ENCODE measurements at regions not wholly inside any gene's neighbourhood (a gene's known extent, or its start where the extent isn't known, plus 50 kb on each side); places are given as distances from the start of the nearest gene placed in this dataset.

DNA sequence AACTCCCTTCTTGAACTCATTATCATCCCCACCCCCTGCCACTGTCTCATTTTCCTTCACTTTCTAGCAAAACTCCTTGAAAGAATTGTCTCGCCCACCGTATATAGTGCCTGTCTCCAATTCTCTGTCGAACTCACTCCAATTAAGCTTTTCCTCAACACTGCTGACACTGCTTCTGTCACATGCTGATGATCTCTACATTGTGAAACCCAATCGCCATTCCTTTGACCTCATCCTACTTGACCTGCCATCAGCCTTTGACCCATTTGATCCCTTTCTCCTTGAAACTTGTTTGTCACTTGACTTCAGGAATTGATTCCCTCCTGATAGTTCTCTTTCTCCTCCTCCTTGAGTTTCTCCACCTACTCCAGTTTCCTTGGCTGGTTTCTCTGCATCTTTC, 54.8 kb downstream of the CCDC71L start:
- H3K36me3 Mint-ChIP-seq (ENCODE audit: low read depth) = no peaks in the 10 kb centered on the region
- intact Hi-C loops (cut with DNase I, micrococcal nuclease) = no loop called here
- no peak overlapping the region for H3K4me3 Mint-ChIP-seq
- ChIA-PET POLR2A (no interaction called here), CTCF (interaction anchor here (0.6 to 0.9 kb wide), 2 partner anchors 9 to 23 kb away, joined by 3 read pairs; no protein-coding TSS in a partner anchor)
- no peaks in the 10 kb centered on the region for H3K9me3 Mint-ChIP-seq (ENCODE audit: low read depth)
- no peak overlapping the region for H3K27ac Mint-ChIP-seq
- DNase-seq (no peak), ATAC-seq (no peak)
- no peaks in the 10 kb centered on the region for H3K27me3 Mint-ChIP-seq
- peaks cover 6% of the 10 kb centered on the region for H3K4me1 Mint-ChIP-seq

DNA sequence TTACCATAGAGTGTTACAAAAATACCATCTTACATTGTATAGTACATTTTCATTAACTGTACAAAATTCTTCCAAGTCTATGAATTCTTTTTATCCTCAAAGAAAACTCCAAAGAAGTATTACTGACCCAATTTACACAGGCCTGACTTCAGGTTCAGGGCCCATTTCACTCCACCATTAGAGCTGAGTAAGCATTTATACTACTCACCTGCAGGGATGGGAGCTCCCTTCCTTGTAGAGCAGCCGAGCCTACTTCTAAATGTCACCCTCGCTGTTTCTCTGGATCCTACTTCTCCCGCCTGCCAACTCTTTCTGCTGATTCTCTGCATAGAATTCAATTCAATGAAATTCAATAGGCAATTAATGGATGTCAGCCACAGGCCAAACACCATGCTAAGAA, 56.0 kb downstream of the CCDC71L start:
- H3K27me3 Mint-ChIP-seq = no peaks in the 10 kb centered on the region

DNA sequence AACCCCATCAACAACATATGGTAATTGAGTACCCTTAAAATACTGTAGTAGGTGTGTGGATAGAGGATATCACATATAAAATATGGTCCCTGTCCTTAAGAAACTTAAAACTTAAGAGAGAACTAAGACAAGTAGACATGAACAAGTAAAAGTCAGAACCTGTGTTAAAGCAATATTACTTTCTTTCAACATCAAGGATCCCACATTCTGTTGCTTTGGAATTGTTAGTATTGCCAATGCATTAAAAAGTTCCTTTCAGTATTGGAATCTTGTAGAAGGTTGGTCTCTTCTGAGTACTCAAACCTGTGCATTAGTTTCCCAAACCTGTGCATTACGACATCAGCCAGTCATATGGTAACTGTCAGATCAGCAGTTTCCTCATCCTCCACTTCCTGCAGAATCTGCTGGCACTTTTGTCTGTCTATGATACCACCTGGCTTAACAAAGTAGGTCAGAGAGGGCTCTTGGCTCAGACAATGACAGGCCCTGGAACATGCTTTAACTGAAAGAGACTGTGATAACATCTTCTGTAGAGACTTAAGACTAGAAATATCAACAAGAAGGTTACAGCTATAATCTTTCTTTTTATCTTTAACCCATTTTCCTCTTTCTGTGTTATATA, 56.5 kb downstream of the CCDC71L start:
- Mint-ChIP-seq H3K4me1 (peaks cover 6% of the 10 kb centered on the region), H3K27ac (no peak overlapping the region), H3K9me3 (ENCODE audit: low read depth) (no peaks in the 10 kb centered on the region), H3K36me3 (ENCODE audit: low read depth) (no peaks in the 10 kb centered on the region), H3K4me3 (no peak overlapping the region), H3K27me3 (no peaks in the 10 kb centered on the region)
- ChIA-PET CTCF (no interaction called here), POLR2A (no interaction called here)
- intact Hi-C loops (cut with DNase I, micrococcal nuclease) = loop anchor here in 1 of 2 experiments (5.0 kb wide), 1 partner anchor 133 kb away; no protein-coding TSS in a partner anchor
- ATAC-seq (peak; percentile 96), DNase-seq (peak; percentile 52)

More for the DNA sequence above, 56.0 kb downstream of the CCDC71L start:
- Mint-ChIP-seq H3K4me1 (peaks cover 6% of the 10 kb centered on the region), H3K9me3 (ENCODE audit: low read depth) (no peaks in the 10 kb centered on the region), H3K36me3 (ENCODE audit: low read depth) (no peaks in the 10 kb centered on the region), H3K4me3 (no peak overlapping the region), H3K27ac (no peak overlapping the region)
- ATAC-seq (no peak), DNase-seq (no peak)
- POLR2A ChIA-PET = no interaction called here
- CTCF ChIA-PET = no interaction called here
- intact Hi-C loops (cut with DNase I, micrococcal nuclease) = loop anchor here in 1 of 2 experiments (5.0 kb wide), 1 partner anchor 132 kb away; no protein-coding TSS in a partner anchor

DNA sequence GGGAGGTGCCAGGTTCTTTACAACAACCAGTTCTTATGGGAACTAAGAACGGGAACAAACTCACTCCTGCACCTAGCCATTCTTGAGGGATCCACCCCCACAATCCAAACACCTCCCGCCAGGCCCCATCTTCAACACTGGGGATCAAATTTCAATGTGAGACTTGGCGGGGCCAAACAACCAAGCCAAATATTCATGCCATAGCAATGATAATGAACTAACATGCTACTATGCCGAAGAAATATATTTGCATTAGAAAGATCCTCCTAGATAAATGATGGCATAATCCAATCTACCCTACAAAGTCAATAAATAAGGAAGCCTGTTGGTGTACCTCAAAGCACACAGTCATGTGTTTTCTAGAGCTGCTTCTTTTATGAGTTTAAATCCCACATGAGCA, 57.6 kb downstream of the CCDC71L start:
- Mint-ChIP-seq H3K9me3 (ENCODE audit: low read depth) (no peaks in the 10 kb centered on the region), H3K4me1 (peaks cover 6% of the 10 kb centered on the region), H3K36me3 (ENCODE audit: low read depth) (no peaks in the 10 kb centered on the region), H3K27ac (no peak overlapping the region), H3K4me3 (no peak overlapping the region), H3K27me3 (no peaks in the 10 kb centered on the region)
- ChIA-PET POLR2A (no interaction called here), CTCF (no interaction called here)
- ATAC-seq (no peak), DNase-seq (no peak)
- intact Hi-C loops (cut with DNase I, micrococcal nuclease) = loop anchor here in 1 of 2 experiments (5.0 kb wide), 1 partner anchor 134 kb away; no protein-coding TSS in a partner anchor

DNA sequence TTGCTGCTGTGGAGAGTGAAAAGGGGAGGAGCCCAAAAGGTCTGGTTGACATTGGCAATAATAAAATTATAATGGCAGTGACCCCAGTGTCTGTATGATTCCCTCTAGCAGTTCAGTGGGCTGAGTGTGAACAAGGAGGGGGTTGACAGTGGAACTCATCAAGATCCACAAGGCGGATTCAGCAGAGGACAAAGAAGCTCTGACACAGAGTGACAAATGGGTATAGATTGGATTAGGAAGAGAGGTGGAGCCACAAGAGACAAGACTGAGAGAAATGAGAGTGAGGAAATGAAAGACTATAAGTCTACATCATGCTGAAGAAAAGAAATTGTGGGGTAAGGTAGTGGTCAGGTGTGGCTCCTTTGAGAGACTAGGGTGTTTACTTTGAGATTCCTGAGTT, 58.9 kb downstream of the CCDC71L start:
- ATAC-seq (no peak), DNase-seq (no peak)
- intact Hi-C loops (cut with DNase I, micrococcal nuclease) = loop anchor here in 1 of 2 experiments (5.0 kb wide), 1 partner anchor 135 kb away; no protein-coding TSS in a partner anchor
- Mint-ChIP-seq H3K36me3 (ENCODE audit: low read depth) (no peaks in the 10 kb centered on the region), H3K9me3 (ENCODE audit: low read depth) (no peaks in the 10 kb centered on the region), H3K4me3 (no peak overlapping the region), H3K4me1 (peaks cover 8% of the 10 kb centered on the region), H3K27ac (no peak overlapping the region), H3K27me3 (no peaks in the 10 kb centered on the region)
- CTCF ChIA-PET = interaction anchor here (0.6 kb wide), 1 partner anchor 42 kb away, joined by 3 read pairs; no protein-coding TSS in a partner anchor
- POLR2A ChIA-PET = no interaction called here

DNA sequence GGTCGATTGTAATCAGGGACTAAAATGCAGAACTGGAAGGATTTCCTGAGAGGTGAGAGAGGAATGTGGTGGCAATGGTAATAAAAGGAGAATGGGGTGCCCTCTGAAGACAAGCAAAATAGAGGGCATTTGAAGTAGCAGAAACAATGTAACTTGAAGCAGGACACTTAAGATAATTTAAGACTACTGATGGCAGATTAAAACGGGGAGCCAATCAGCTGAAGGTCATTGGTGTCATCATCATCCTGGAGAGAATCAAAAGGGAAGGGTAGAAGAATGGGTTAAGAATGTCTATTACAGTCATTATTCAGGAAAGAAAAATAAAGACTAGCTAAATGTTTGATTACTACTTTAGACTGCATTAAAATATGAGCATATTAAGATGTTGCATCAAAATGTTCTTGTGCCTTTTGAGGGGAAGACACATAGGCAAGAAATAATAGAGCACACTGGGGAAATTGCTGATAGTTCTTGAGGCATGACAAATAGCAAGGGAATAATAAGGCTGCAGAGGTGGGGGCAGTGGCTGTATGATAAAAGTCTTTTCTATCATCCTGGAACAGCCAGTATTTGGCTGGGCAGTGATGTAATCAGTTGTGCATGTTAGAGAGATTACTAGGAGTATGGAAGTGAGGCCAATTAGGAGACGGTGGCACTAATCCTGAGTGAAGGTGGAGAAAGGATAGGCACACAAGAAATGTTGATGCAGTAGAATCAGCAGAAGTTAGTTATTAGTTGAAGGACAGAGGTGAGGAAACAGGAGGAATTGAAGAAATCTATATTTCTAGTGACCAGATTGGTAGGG, 60.2 kb downstream of the CCDC71L start:
- H3K27me3 Mint-ChIP-seq = peaks cover 2% of the 10 kb centered on the region
- no peaks in the 10 kb centered on the region for H3K9me3 Mint-ChIP-seq (ENCODE audit: low read depth)
- peaks cover 8% of the 10 kb centered on the region for H3K4me1 Mint-ChIP-seq
- intact Hi-C loops (cut with DNase I, micrococcal nuclease) = loop anchor here in 1 of 2 experiments (5.0 kb wide), 1 partner anchor 137 kb away; no protein-coding TSS in a partner anchor
- ChIA-PET POLR2A (no interaction called here), CTCF (interaction anchor here (0.8 to 2.3 kb wide), 3 partner anchors 59 to 425 kb away, joined by 3 to 8 read pairs (median 3); no protein-coding TSS in a partner anchor)
- ATAC-seq (no peak), DNase-seq (no peak)
- H3K27ac Mint-ChIP-seq = no peak overlapping the region
- no peak overlapping the region for H3K4me3 Mint-ChIP-seq
- H3K36me3 Mint-ChIP-seq (ENCODE audit: low read depth) = no peaks in the 10 kb centered on the region

DNA sequence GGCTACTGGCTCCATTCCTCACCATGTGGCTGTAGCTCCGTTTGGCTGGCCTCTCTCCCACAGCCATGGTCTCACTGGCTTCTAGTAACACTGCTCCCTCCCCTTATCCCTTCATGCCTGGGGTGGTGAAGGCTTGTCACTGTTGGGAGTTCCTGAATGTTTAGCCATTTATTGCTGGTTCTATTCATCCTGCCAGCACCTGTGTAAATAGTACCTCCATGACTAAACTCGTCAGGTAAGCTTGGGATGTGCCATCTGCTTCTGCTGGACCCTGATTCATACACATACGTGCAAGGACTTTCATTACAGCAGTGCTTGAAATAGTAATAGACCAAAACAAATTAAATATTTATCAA, 61.6 kb downstream of the CCDC71L start:
- ATAC-seq = no peak
- no peaks in the 10 kb centered on the region for H3K36me3 Mint-ChIP-seq (ENCODE audit: low read depth)
- no peaks in the 10 kb centered on the region for H3K9me3 Mint-ChIP-seq (ENCODE audit: low read depth)
- CTCF ChIA-PET = interaction anchor here (1.0 to 2.3 kb wide), 3 partner anchors 57 to 285 kb away, joined by 3 to 8 read pairs (median 6); no protein-coding TSS in a partner anchor
- H3K27me3 Mint-ChIP-seq = peaks cover 4% of the 10 kb centered on the region
- H3K27ac Mint-ChIP-seq = no peak overlapping the region
- POLR2A ChIA-PET = no interaction called here
- H3K4me3 Mint-ChIP-seq = no peak overlapping the region
- H3K4me1 Mint-ChIP-seq = peaks cover 5% of the 10 kb centered on the region
- intact Hi-C loops (cut with DNase I, micrococcal nuclease) = loop anchor here in 1 of 2 experiments (5.0 kb wide), 1 partner anchor 118 kb away; no protein-coding TSS in a partner anchor
- DNase-seq = no peak

DNA sequence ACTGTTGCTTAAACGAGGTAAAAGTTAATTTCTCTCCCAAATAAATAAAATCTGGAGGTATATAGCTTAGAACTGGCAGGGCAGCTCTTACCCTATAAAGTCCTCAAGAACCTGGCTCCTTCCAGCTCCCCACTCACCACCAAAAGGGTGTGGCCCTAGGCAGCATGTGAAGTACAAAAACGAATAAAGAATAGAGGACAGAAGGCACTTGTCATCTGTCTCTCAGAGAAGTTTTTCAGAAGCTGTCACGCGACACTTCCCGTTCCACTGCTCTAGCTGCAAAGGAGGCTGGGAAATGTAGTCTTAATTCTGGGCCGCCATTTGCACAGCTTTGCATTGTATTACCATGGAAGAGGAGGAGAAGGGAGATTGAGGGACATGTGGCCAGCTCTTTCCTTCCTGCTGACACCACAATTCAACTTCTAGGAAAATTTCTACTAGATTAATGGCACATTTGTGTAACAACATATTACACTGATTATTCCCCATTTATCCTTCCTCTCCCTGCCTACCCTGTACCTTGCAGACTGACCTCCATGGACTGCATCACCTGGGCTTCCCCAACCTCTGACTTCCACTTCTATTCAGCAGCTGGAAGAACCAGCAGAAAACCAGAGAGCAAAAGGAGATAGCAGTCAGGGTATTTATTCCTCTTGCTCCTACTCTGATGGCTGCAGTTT, 62.2 kb downstream of the CCDC71L start:
- Mint-ChIP-seq H3K9me3 (ENCODE audit: low read depth) (no peaks in the 10 kb centered on the region), H3K36me3 (ENCODE audit: low read depth) (no peaks in the 10 kb centered on the region), H3K4me3 (no peak overlapping the region), H3K27ac (no peak overlapping the region), H3K27me3 (peaks cover 4% of the 10 kb centered on the region), H3K4me1 (peaks cover 2% of the 10 kb centered on the region)
- intact Hi-C loops (cut with DNase I, micrococcal nuclease) = loop anchor here in 1 of 2 experiments (1.0 to 5.0 kb wide), 2 partner anchors 61 to 118 kb away; no protein-coding TSS in a partner anchor
- peak; percentile 83 for DNase-seq
- ChIA-PET CTCF (interaction anchor here (0.6 to 2.3 kb wide), 6 partner anchors 56 to 285 kb away, joined by 3 to 8 read pairs (median 4); partner anchors contain the start of gene CCDC71L), POLR2A (interaction anchor here (0.7 to 0.8 kb wide), 2 partner anchors 174 to 317 kb away, joined by 3 read pairs; no protein-coding TSS in a partner anchor)
- peak; percentile 99 for ATAC-seq

DNA sequence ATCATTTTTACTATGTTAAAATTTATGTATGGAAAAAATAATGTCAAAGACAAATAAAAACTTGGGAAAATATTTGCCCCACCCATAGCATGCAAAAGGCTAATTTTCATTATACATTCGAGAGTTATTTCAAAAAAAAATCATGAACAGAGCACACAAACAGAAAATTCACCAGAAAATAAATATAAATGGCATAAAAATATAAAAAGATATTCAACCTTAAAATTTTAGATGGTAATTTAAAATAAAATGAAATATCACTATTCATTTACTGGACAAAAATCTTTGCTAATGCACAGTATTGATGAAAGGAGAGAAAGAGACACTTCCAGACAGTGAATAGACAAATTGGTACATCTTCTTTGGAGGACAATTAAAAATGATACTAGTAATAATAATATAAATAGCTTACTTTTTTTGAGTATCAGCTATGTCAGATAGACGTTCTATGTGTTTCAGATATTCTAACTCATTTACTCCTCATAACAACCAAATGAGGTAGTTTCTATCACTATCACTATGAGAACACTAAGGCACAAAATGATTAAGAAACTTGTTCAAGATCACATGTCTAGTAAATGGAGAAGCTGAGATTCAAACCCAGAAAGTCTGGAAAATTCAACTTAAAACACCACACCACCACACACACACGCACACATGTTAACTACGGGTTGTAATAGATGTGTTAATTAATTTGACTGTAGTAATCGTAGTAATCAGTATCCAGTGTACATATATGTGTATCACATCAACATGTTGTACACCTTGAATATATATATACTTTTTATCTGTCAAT, 63.0 kb downstream of the CCDC71L start:
- H3K36me3 Mint-ChIP-seq (ENCODE audit: low read depth) = no peaks in the 10 kb centered on the region
- ChIA-PET POLR2A (interaction anchor here (0.7 to 0.8 kb wide), 2 partner anchors 173 to 316 kb away, joined by 3 read pairs; no protein-coding TSS in a partner anchor), CTCF (interaction anchor here (0.6 to 2.3 kb wide), 7 partner anchors 8 to 154 kb away, joined by 3 to 8 read pairs (median 3); partner anchors contain the start of gene CCDC71L)
- H3K9me3 Mint-ChIP-seq (ENCODE audit: low read depth) = no peaks in the 10 kb centered on the region
- intact Hi-C loops (cut with DNase I, micrococcal nuclease) = loop anchor here in 1 of 2 experiments (1.0 to 5.0 kb wide), 2 partner anchors 62 to 119 kb away; no protein-coding TSS in a partner anchor
- no peak for ATAC-seq
- H3K27ac Mint-ChIP-seq = no peak overlapping the region
- H3K4me3 Mint-ChIP-seq = no peak overlapping the region
- H3K27me3 Mint-ChIP-seq = peaks cover 7% of the 10 kb centered on the region
- peaks cover 2% of the 10 kb centered on the region for H3K4me1 Mint-ChIP-seq
- DNase-seq = no peak

DNA sequence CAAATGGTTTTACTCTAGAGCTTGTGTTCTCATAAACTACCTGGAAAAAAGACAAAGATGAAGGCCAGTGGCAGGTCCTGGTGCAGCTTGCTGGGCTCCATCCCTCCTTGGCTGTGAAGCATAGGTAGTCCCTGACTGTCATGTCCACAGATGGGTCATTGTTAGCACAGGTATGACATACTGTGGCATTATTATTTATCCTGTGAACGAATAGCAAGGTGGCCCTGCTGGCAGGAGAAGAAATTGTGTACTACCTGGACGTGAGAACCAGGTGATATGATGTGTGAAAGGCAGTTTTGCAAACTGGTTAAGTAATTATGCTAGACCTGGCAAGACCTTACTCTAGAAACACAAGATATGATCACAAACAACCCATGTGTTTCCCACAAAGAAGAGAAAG, 63.9 kb downstream of the CCDC71L start:
- CTCF ChIA-PET = interaction anchor here (0.5 to 1.6 kb wide), 6 partner anchors 9 to 123 kb away, joined by 3 to 4 read pairs (median 3); no protein-coding TSS in a partner anchor
- intact Hi-C loops (cut with DNase I, micrococcal nuclease) = loop anchor here in 1 of 2 experiments (5.0 kb wide), 1 partner anchor 120 kb away; no protein-coding TSS in a partner anchor

More for the DNA sequence above, 63.9 kb downstream of the CCDC71L start:
- Mint-ChIP-seq H3K4me3 (no peak overlapping the region), H3K27ac (no peak overlapping the region), H3K4me1 (peaks cover 2% of the 10 kb centered on the region), H3K9me3 (ENCODE audit: low read depth) (no peaks in the 10 kb centered on the region), H3K27me3 (peaks cover 8% of the 10 kb centered on the region), H3K36me3 (ENCODE audit: low read depth) (no peaks in the 10 kb centered on the region)
- POLR2A ChIA-PET = no interaction called here
- ATAC-seq = no peak
- no peak for DNase-seq

Data from activated CD4-positive, alpha-beta T cell treated with anti-CD3 and anti-CD28 coated beads for 36 hours (primary cell).